ENCODE measurements at regions not wholly inside any gene's neighbourhood (a gene's known extent, or its start where the extent isn't known, plus 50 kb on each side); places are given as distances from the start of the nearest gene placed in this dataset.

GRCh38 chr2:172358691-172359556 is 68.5 kb upstream of the ITGA6 start:
- TF ChIP-seq CTCF (conservative IDR thresholded peaks at IDR 0.05; ENCODE audit: low read depth, low read length) (no peak), EZH2 (IDR thresholded peaks at IDR 0.05; ENCODE audit: borderline replicate concordance, low read depth, low read length, poor library complexity, severe bottlenecking) (no peak)
